ENCODE measurements at regions not wholly inside any gene's neighbourhood (a gene's known extent, or its start where the extent isn't known, plus 50 kb on each side); places are given as distances from the start of the nearest gene placed in this dataset.
"Not testable (repeated sequence)": the region's sequence is repeated elsewhere in the genome, so short reads cannot be mapped to it uniquely, and the experiment has no call there.

DNA sequence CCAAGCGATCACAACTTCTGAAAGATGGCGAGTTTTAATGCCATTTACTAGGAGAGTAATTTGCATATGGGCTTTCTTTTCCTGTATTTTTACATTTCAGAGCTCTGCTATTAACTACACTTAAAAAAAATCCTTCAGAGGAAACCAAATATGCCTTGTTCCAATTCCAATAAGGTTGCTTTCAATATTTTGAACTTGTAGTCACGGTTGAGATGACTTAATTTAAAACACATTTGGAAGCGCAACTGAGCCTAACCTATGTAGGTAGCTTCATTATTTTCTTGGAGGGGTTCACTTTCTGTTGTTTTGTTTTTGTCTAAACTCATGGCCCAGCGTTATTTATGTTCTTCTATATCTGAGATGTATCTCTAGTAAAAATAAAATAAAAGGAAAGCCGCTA is 93.4 kb downstream of the BLID start:
- Histone ChIP-seq H3K9ac (ENCODE audit: low read depth, low read length) (no peak overlapping the region), H3K9me3 (ENCODE audit: insufficient read depth, low read depth, low read length) (no peaks in the 10 kb centered on the region), H3K27ac (ENCODE audit: low read length) (no peak overlapping the region), H3K4me3 (ENCODE audit: low read length) (no peak overlapping the region), H3K4me1 (ENCODE audit: insufficient read depth, low read length) (no peaks in the 10 kb centered on the region), H3K36me3 (ENCODE audit: insufficient read depth, low read depth, low read length) (no peaks in the 10 kb centered on the region), H3K27me3 (ENCODE audit: insufficient read depth, low read length) (no peaks in the 10 kb centered on the region)

DNA sequence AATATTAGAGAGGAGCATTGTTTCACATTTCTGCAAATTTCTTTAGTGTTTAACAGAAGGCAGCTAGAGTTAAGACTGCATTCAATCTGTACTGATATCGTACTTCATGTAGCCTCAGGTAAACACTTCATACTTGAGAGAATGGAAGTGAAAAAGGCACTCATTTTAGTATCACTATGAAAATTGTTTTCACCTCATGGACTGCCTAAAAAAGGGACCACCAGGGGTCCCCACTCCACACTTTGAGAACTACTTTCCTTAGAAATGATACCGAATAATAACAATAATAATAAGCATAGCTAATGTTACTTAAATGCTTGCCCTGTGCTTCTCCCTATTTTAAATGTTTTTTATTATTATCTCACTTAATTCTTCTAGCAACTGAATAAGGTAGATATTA is 95.1 kb downstream of the BLID start:
- H3K9me3 ChIP-seq (ENCODE audit: insufficient read depth, low read depth, low read length) = no peaks in the 10 kb centered on the region
- no peak overlapping the region for H3K9ac ChIP-seq (ENCODE audit: low read depth, low read length)
- H3K27ac ChIP-seq (ENCODE audit: low read length) = no peak overlapping the region
- no peak overlapping the region for H3K4me3 ChIP-seq (ENCODE audit: low read length)
- H3K36me3 ChIP-seq (ENCODE audit: insufficient read depth, low read depth, low read length) = no peaks in the 10 kb centered on the region
- no peaks in the 10 kb centered on the region for H3K27me3 ChIP-seq (ENCODE audit: insufficient read depth, low read length)
- no peaks in the 10 kb centered on the region for H3K4me1 ChIP-seq (ENCODE audit: insufficient read depth, low read length)

DNA sequence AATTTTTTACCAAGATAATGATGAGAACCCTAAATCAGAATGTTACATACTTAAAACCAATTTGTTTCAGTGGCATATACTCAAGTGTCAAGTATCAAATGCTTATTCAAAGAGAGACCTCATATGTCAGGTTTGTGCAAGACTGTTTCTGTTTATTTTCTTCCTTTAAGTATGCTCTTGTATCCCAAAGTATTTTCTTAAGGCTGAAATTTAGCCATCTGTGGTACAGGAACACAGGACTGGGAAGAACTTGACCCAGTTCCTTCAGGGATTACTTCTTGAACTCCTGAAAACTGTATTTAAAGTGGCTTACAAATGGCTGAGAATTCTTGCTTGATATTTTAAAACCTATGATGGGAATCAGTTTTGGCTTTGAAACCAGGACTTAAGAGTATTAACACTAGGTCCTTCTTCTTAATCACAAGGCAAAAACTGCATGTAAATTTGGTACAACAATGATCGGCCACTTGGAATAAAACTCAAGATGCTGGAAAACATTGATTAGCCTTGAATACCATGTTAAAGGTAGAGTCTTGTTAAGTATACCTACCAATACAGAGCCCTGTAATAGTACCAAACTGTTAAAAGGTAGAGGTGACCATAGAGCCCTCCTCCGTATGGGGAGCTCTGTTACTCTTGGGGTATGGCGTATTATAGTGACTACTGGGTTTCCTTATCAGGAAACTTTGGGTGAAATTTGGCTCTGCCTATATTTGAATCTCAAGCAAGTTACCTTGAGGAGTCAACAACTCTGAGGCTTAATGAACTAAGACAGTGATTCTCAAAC is 95.9 kb downstream of the BLID start:
- Histone ChIP-seq H3K9ac (ENCODE audit: low read depth, low read length) (no peak overlapping the region), H3K27me3 (ENCODE audit: insufficient read depth, low read length) (no peaks in the 10 kb centered on the region), H3K9me3 (ENCODE audit: insufficient read depth, low read depth, low read length) (no peaks in the 10 kb centered on the region), H3K4me1 (ENCODE audit: insufficient read depth, low read length) (no peaks in the 10 kb centered on the region), H3K27ac (ENCODE audit: low read length) (no peak overlapping the region), H3K36me3 (ENCODE audit: insufficient read depth, low read depth, low read length) (no peaks in the 10 kb centered on the region), H3K4me3 (ENCODE audit: low read length) (no peak overlapping the region)

DNA sequence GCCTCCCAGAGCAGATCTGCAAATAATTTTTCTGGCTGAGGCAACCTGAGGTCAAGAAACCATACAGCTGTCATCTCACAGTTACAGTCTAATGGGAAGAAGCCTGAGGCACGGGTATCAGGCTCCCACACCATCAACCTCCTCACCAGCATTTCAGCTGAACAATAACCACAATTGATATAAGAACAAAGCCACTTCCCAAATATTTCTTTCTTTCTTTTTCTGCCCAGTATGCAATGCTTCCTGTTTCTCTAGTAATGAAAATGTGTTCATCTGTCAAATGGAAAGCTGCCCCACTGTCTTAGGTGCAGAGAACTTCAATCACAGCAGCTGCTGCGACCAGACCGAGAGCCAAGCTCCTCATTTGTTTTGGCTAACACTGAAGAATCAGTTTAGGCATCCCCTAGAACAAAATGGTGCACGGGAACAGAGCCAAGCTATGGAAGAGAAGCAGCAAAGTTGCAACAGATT is 108.4 kb downstream of the BLID start:
- Histone ChIP-seq H3K4me3 (ENCODE audit: low read length) (no peak overlapping the region), H3K9me3 (ENCODE audit: insufficient read depth, low read depth, low read length) (no peaks in the 10 kb centered on the region), H3K27me3 (ENCODE audit: insufficient read depth, low read length) (no peaks in the 10 kb centered on the region), H3K27ac (ENCODE audit: low read length) (no peak overlapping the region), H3K9ac (ENCODE audit: low read depth, low read length) (no peak overlapping the region), H3K4me1 (ENCODE audit: insufficient read depth, low read length) (no peaks in the 10 kb centered on the region), H3K36me3 (ENCODE audit: insufficient read depth, low read depth, low read length) (no peaks in the 10 kb centered on the region)

DNA sequence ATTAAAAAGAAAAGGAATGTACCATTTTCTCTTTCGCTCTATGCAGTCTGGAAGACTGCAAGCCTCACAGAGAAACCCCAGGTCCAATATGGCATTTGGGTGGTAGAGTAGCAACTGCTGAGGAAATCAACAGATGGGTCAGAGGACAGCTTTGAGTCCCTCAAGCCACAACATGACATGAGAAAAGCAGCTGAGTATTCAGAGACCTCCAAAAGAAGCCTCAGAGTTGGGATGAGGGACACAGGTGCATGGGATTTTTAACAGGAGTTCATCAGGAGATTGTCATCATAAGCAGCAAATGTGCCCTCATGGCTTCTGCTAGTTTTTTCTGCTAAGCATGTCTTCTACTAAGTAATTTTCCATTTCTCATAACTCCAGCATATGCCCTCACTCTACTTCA is 111.6 kb downstream of the BLID start:
- Histone ChIP-seq H3K4me3 (ENCODE audit: low read length) (no peak overlapping the region), H3K27ac (ENCODE audit: low read length) (no peak overlapping the region), H3K36me3 (ENCODE audit: insufficient read depth, low read depth, low read length) (no peaks in the 10 kb centered on the region), H3K9me3 (ENCODE audit: insufficient read depth, low read depth, low read length) (no peaks in the 10 kb centered on the region), H3K4me1 (ENCODE audit: insufficient read depth, low read length) (no peaks in the 10 kb centered on the region), H3K27me3 (ENCODE audit: insufficient read depth, low read length) (no peaks in the 10 kb centered on the region), H3K9ac (ENCODE audit: low read depth, low read length) (no peak overlapping the region)

DNA sequence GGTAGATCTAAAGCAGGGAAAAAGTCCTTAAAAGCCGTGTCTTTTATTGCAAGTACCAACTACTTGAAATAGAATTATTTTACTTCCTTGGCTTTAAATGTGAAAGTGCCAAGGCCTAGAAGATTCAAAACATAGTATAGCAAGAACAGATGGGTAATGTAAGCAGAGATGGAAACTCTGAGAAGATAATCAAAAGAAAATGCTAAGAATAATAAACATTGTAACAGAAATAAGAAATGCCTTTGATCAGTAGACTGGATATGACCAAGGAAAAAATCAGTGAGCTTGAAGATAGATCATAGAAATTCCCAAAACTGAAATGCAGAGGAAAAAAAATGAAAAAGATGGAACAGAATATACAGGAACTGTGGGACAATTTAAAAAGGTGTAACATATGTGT is 113.1 kb downstream of the BLID start:
- Histone ChIP-seq H3K27me3 (ENCODE audit: insufficient read depth, low read length) (no peaks in the 10 kb centered on the region), H3K9ac (ENCODE audit: low read depth, low read length) (no peak overlapping the region), H3K9me3 (ENCODE audit: insufficient read depth, low read depth, low read length) (no peaks in the 10 kb centered on the region), H3K27ac (ENCODE audit: low read length) (no peak overlapping the region), H3K4me1 (ENCODE audit: insufficient read depth, low read length) (no peaks in the 10 kb centered on the region), H3K36me3 (ENCODE audit: insufficient read depth, low read depth, low read length) (no peaks in the 10 kb centered on the region), H3K4me3 (ENCODE audit: low read length) (no peak overlapping the region)

DNA sequence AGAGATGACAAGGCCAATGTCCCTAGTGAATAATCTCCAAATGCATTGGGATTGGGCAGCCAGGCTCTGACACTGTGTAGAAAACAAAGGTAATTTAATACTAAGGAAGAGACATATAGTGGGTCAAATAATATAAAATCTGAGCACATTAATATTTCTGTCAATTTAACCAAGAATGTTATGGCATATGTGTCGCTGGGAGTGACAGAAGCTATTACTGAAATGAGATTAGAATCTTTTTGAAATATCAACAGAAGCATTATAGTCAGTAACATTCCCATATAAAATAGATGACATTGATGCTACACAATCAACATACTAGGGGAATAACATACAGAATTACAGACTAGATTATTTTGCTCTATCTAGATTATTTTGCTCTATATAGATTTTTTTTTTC is 114.0 kb downstream of the BLID start:
- Histone ChIP-seq H3K9me3 (ENCODE audit: insufficient read depth, low read depth, low read length) (no peaks in the 10 kb centered on the region), H3K27me3 (ENCODE audit: insufficient read depth, low read length) (no peaks in the 10 kb centered on the region), H3K27ac (ENCODE audit: low read length) (no peak overlapping the region), H3K4me3 (ENCODE audit: low read length) (no peak overlapping the region), H3K4me1 (ENCODE audit: insufficient read depth, low read length) (no peaks in the 10 kb centered on the region), H3K9ac (ENCODE audit: low read depth, low read length) (no peak overlapping the region), H3K36me3 (ENCODE audit: insufficient read depth, low read depth, low read length) (no peaks in the 10 kb centered on the region)

DNA sequence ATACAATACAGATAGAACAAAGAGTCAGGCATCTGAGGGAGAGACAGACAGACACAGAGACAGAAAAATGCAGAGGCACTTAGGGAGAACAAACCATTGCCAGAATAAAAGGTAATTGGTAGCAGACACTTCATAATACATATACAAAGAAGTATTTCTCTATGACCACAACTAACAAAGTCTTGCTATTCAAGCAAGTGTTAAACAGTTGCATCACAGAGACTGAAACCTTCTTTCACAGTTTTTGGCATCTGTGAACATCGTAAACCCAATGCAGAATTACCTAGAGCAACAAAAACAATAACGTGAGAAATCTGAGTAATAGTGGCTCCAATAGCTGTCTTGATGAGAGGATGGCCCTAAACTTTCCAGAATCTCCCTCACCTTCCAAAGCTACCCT is 116.4 kb downstream of the BLID start:
- no peak overlapping the region for H3K9ac ChIP-seq (ENCODE audit: low read depth, low read length)
- H3K9me3 ChIP-seq (ENCODE audit: insufficient read depth, low read depth, low read length) = no peaks in the 10 kb centered on the region
- H3K36me3 ChIP-seq (ENCODE audit: insufficient read depth, low read depth, low read length) = no peaks in the 10 kb centered on the region
- H3K4me1 ChIP-seq (ENCODE audit: insufficient read depth, low read length) = no peaks in the 10 kb centered on the region
- H3K27ac ChIP-seq (ENCODE audit: low read length) = no peak overlapping the region
- H3K4me3 ChIP-seq (ENCODE audit: low read length) = no peak overlapping the region
- H3K27me3 ChIP-seq (ENCODE audit: insufficient read depth, low read length) = no peaks in the 10 kb centered on the region

DNA sequence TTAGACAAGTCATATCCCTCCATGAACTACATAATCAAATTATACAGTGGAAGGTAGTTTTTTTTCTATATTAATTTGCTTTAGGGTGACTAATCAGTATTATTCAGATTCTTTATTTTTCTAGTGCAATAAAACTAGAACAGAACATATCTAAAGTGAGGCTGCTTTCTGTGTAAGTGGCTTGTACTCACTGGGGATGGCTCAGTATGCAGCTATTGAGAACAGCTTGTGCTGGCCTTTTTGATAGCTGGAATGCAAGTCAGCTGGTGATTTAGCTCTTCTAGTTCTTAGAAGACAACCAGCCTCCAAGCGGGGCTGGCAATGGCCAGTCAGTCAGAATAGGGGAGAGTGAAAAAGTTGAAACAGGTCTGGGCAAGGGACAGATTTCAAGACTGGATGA is 119.4 kb downstream of the BLID start:
- H3K9ac ChIP-seq (ENCODE audit: low read depth, low read length) = no peak overlapping the region
- H3K27ac ChIP-seq (ENCODE audit: low read length) = no peak overlapping the region
- no peaks in the 10 kb centered on the region for H3K4me1 ChIP-seq (ENCODE audit: insufficient read depth, low read length)
- no peaks in the 10 kb centered on the region for H3K27me3 ChIP-seq (ENCODE audit: insufficient read depth, low read length)
- H3K4me3 ChIP-seq (ENCODE audit: low read length) = no peak overlapping the region
- H3K36me3 ChIP-seq (ENCODE audit: insufficient read depth, low read depth, low read length) = no peaks in the 10 kb centered on the region
- no peaks in the 10 kb centered on the region for H3K9me3 ChIP-seq (ENCODE audit: insufficient read depth, low read depth, low read length)

DNA sequence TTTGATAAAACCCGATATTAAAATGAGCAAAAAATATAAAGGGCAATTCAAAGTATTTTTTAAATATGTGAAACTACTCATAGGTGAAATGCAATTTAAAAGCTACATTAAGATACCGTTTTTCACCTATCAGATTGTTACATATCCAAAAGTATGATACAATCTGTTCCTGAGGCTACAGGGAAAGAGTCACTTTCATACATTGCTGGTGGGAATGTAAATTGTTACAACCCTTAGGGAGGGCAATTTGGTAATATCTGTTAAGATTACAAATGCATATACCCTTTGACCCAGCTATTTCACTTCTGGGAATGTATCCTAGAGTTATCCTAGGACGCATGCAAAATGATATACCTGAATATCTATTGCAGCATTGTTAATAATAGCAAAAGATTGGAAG is 132.1 kb downstream of the BLID start:
- Histone ChIP-seq H3K27ac (ENCODE audit: low read length) (no peak overlapping the region), H3K27me3 (ENCODE audit: insufficient read depth, low read length) (no peaks in the 10 kb centered on the region), H3K4me1 (ENCODE audit: insufficient read depth, low read length) (no peaks in the 10 kb centered on the region), H3K4me3 (ENCODE audit: low read length) (no peak overlapping the region), H3K9me3 (ENCODE audit: insufficient read depth, low read depth, low read length) (no peaks in the 10 kb centered on the region), H3K9ac (ENCODE audit: low read depth, low read length) (no peak overlapping the region), H3K36me3 (ENCODE audit: insufficient read depth, low read depth, low read length) (no peaks in the 10 kb centered on the region)

DNA sequence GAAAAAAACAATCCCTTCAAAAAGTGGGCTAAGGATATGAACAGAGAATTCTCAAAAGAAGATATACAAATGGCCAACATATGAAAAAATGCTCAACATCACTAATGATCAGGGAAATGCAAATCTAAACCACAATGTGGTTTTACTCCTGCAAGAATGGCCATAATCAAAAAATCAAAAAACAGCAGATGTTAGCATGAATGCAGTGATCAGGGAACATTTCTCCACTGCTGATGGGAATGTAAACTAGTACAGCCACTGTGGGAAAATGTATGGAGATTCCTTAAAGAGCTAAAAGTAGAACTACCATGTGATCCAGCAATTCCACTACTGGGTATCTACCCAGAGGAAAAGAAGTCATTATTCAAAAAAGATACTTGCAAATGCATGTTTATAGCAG is 138.1 kb downstream of the BLID start:
- not testable (repeated sequence) for H3K27me3 ChIP-seq (ENCODE audit: insufficient read depth, low read length); H3K27ac ChIP-seq (ENCODE audit: low read length); H3K4me1 ChIP-seq (ENCODE audit: insufficient read depth, low read length)

DNA sequence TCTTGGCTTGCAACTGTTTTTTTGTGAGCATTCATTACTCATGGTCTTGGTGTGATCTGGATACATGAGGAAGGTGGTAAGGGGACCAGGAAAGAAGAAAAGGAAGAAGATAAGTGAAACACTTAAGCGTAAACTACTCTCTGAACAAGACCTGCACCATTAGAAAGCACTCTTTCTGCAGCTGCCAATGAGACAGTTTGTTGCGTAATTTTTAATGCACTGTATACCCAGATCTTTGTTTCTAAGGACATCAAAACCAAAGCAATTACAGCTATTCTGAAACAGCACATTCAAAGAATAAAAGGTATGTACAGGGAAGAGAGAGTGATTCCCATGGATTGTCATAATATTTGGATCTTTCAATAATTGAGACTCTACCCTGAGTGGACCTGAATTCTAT is 147.4 kb downstream of the BLID start:
- Histone ChIP-seq H3K4me3 (ENCODE audit: low read length) (no peak overlapping the region), H3K36me3 (ENCODE audit: insufficient read depth, low read depth, low read length) (no peaks in the 10 kb centered on the region), H3K27ac (ENCODE audit: low read length) (no peak overlapping the region), H3K27me3 (ENCODE audit: insufficient read depth, low read length) (no peaks in the 10 kb centered on the region), H3K9me3 (ENCODE audit: insufficient read depth, low read depth, low read length) (no peaks in the 10 kb centered on the region), H3K4me1 (ENCODE audit: insufficient read depth, low read length) (0 out of 2 replicates have a peak, but pooled peaks cover 2% of the 10 kb centered on the region), H3K9ac (ENCODE audit: low read depth, low read length) (no peak overlapping the region)

More for the DNA sequence above, 138.1 kb downstream of the BLID start:
- not testable (repeated sequence) for H3K9me3 ChIP-seq (ENCODE audit: insufficient read depth, low read depth, low read length); H3K4me3 ChIP-seq (ENCODE audit: low read length); H3K9ac ChIP-seq (ENCODE audit: low read depth, low read length); H3K36me3 ChIP-seq (ENCODE audit: insufficient read depth, low read depth, low read length)

Measured in iPS-20b (cell line).